Heart right ventricle (tissue), 16 donors: ENCODE measurements at regions not wholly inside any gene's neighbourhood (a gene's known extent, or its start where the extent isn't known, plus 50 kb on each side); places are given as distances from the start of the nearest gene placed in this dataset.

ENCODE experiments used
- ATAC-seq, 8 donors: fragments of 200-7000 bp; cut with Tn5 transposase; one replicate each; pipeline ENCODE4 v1.9.1; 2020; ENCODE audit warnings: mild to moderate bottlenecking in 8 of 8, moderate library complexity in 8 of 8, moderate number of reproducible peaks in 1 of 8
- DNase-seq, 2 donors: peaks; one replicate each; pipeline ENCODE4 v3.0.0-alpha.2; 2020
- H3K27ac ChIP-seq, 10 donors: fragments of 200-600 bp; sonication (generic) in 2 of 10; one replicate each; pipeline versions ENCODE4 v1.5.0 to v1.8.0; 2020 to 2022; ENCODE audit warnings: mild to moderate bottlenecking in 3 of 10
- H3K27me3 ChIP-seq, 7 donors: fragments of 200-600 bp; one replicate each; pipeline ENCODE4 v1.8.0; 2021 to 2022; ENCODE audit warnings: mild to moderate bottlenecking in 2 of 7
- H3K36me3 ChIP-seq, 9 donors: fragments of 200-600 bp; sonication (generic) in 1 of 9; one replicate each; pipeline versions ENCODE4 v1.5.0 to v1.8.0; 2020 to 2022; ENCODE audit warnings: mild to moderate bottlenecking in 2 of 9
- H3K4me1 ChIP-seq, 9 donors: fragments of 200-600 bp; sonication (generic) in 1 of 9; one replicate each; pipeline versions ENCODE4 v1.5.0 to v1.8.0; 2020 to 2022; ENCODE audit warnings: mild to moderate bottlenecking in 4 of 9
- H3K4me3 ChIP-seq, 10 donors: fragments of 200-600 bp; sonication (generic) in 2 of 10; one replicate each; pipeline versions ENCODE4 v1.5.0 to v1.8.0; 2020 to 2022; ENCODE audit warnings: mild to moderate bottlenecking in 7 of 10, moderate library complexity in 2 of 10
- H3K9me3 ChIP-seq, 11 donors: fragments of 200-600 bp in 10 of 11; sonication (generic) in 2 of 11; one replicate each; pipeline versions ENCODE4 v1.5.0 to v1.8.0; 2013 to 2022; ENCODE audit warnings: mild to moderate bottlenecking in 2 of 11, control low read depth in 1 of 11, moderate library complexity in 1 of 11
- WGBS, 2 donors: extraction: QIAGEN DNeasy Blood & Tissue Kit; methylation state at CpG; one replicate each; pipeline ENCODE4 v1.1.7; 2013; ENCODE audit warnings: inconsistent platforms in 1 of 2; 5-methylcytosine and 5-hydroxymethylcytosine counted together
- intact Hi-C, 10 donors: fragments of 100-400 bp; cut with DNase I; formaldehyde crosslinking; loops; one replicate each; pipeline versions ENCODE4 v1.11.1 to v1.14.2; 2022
- TF ChIP-seq, protein P1 (sequence below), 9 donors: fragments of 200-600 bp; sonication (generic) in 2 of 9; IDR thresholded peaks; one replicate each; pipeline versions ENCODE4 v1.5.0 to v1.8.0; 2021 to 2022; ENCODE audit warnings: antibody characterized with exemption in 9 of 9, mild to moderate bottlenecking in 5 of 9, moderate library complexity in 1 of 9
- donor health status: Arrhythmogenic right ventricular cardiomyopathy.
- donor health status: ischemic (EF 13 %, LVEDD 7.1; RV severe dilation, severe dysfunction).
- donor health status: healthy with polysubstance abuse.
- donor health status: DM: no; HTN: yes; CAD: no.
- donor health status: DM: no; HTN: no; CAD: no.
- donor health status: ischemic (EF 25% LVEDD 6.9; RV normal size, moderate dysfunction).
- donor health status: ischemic (EF 25% LVEDD 5.7; RV mildly dilated, moderate dysfunction).
- donor health status: healthy.
- donor health status: DM: yes; HTN: yes; CAD: no.
- donor health status: Ischemic cardiomyopathy.
- donor health status: ischemic (EF 35%, LVEDD 5.7; RV mildly dilated, moderate dysfunction).
- donor health status: nonischemic (EF 11% LVEDD 7.7; RV severe dilation, severe dysfunction).
- donor health status: DM: yes; HTN: yes; CAD: no.
- donor health status: PGD.
- donor health status: ischemic (EF 29% LVEDD 5.4; RV normal size, mild dysfunction).
- donor health status: nonischemic (EF 23%, LVEDD 6.1; RV moderate dilation, normal function).

GRCh38 chr22:47396105-47396504 is 633.7 kb downstream of the TBC1D22A start:
- Histone ChIP-seq H3K4me1 (no peaks in the 10 kb centered on the region), H3K36me3 (no peaks in the 10 kb centered on the region), H3K4me3 (no peak overlapping the region), H3K9me3 (no peaks in the 10 kb centered on the region), H3K27ac (no peak overlapping the region), H3K27me3 (peaks cover 0 to 12% (median 5%) of the 10 kb centered on the region in 7 donors)
- no peak for DNase-seq
- intact Hi-C loops: no loop called here
- WGBS, 2 donors: 92 to 94% methylated on average over 12 of the region's 12 CpGs
- ATAC-seq: no peak
- TF ChIP-seq, protein P1, sequence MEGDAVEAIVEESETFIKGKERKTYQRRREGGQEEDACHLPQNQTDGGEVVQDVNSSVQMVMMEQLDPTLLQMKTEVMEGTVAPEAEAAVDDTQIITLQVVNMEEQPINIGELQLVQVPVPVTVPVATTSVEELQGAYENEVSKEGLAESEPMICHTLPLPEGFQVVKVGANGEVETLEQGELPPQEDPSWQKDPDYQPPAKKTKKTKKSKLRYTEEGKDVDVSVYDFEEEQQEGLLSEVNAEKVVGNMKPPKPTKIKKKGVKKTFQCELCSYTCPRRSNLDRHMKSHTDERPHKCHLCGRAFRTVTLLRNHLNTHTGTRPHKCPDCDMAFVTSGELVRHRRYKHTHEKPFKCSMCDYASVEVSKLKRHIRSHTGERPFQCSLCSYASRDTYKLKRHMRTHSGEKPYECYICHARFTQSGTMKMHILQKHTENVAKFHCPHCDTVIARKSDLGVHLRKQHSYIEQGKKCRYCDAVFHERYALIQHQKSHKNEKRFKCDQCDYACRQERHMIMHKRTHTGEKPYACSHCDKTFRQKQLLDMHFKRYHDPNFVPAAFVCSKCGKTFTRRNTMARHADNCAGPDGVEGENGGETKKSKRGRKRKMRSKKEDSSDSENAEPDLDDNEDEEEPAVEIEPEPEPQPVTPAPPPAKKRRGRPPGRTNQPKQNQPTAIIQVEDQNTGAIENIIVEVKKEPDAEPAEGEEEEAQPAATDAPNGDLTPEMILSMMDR (IDR thresholded peaks at IDR 0.05): no peak

- DNase-seq (no peak), ATAC-seq (no peak)
- Histone ChIP-seq H3K27me3 (peaks cover 0 to 8% (median 5%) of the 10 kb centered on the region in 7 donors), H3K4me3 (no peak overlapping the region), H3K4me1 (no peaks in the 10 kb centered on the region), H3K36me3 (no peaks in the 10 kb centered on the region), H3K9me3 (no peaks in the 10 kb centered on the region), H3K27ac (no peak overlapping the region)
- TF ChIP-seq, protein P1 (IDR thresholded peaks at IDR 0.05): no peak
- 48 to 55% methylated on average over 8 of the region's 8 CpGs for WGBS, 2 donors
- intact Hi-C loops: no loop called here
These were observed 633.0 kb downstream of the TBC1D22A start for GRCh38 chr22:47395481-47395880.

DNA sequence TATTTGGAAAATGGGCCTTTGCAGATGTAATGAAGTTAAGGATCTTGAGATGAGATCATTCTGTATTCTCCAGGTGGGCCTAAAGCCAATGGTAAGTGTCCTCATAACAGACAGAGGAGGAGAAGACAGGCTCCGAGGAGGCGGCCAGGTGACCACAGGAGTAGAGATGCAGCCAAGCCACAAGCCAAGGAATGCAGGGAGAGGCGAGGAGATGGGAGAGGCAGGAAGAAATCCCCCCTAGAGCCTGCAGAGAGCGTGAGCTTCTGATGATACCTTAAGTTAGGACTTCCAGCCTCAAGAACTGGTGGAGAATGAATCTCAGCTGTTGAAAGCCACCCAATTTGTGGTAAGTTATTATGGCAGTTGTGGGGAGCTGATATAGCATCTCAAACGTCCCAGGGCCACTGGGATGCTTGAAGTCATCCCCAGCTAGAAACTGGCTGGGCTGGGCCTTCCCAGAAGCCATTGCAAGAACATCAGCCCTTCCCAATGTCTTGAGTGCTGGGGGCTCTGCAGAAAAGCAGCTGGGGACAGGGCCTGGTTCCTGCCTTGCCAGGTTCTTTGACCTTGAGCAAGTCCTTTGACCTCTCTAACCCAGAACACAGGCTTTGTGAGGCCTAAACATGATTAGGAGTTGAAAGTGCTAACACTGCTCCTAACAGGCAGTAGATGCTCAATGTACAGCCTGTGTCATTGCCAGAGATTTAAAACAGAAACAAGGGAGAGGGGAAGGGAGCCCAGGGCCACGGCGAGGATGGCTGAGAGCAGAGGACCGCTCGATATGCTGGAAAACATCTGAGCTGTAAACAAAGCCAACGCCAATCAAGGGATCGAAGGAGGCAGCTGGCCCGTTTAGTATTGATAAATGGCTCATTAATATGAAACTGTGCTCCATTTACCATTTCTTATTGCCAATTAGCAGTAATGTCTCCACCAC is 632.3 kb downstream of the TBC1D22A start:
- no peak for ATAC-seq
- Histone ChIP-seq H3K4me1 (no peaks in the 10 kb centered on the region), H3K36me3 (no peaks in the 10 kb centered on the region), H3K27ac (no peak overlapping the region), H3K4me3 (no peak overlapping the region), H3K9me3 (no peaks in the 10 kb centered on the region), H3K27me3 (peaks cover 0 to 8% (median 5%) of the 10 kb centered on the region in 7 donors)
- intact Hi-C loops: no loop called here
- WGBS, 2 donors: 77 to 86% methylated on average over 12 of the region's 12 CpGs
- no peak for DNase-seq
- TF ChIP-seq, protein P1 (IDR thresholded peaks at IDR 0.05): no peak

DNA sequence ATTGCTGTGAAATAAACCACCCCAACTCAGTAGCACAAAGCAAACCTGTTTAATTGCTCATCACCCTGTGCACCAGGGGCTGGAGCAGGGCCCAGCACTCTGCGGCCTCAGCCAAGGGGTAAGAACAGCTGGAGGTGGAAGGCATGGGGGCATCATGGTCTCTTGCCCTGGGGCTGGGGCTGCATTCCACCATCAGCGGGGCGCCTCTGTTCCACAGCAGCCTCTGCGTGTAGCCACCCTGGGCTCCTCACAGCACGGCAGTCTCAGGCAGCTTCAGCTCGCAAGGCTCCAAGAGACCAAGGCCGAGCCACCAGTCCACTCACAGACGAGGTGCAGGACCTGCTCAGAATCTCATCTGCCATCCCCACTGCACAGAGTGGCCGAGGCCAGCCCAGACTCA is 630.7 kb downstream of the TBC1D22A start:
- no peak for ATAC-seq
- H3K9me3 ChIP-seq: no peaks in the 10 kb centered on the region
- TF ChIP-seq, protein P1 (IDR thresholded peaks at IDR 0.05): no peak
- peaks cover 0 to 7% (median 1%) of the 10 kb centered on the region in 7 donors for H3K27me3 ChIP-seq
- H3K4me1 ChIP-seq: no peaks in the 10 kb centered on the region
- no peaks in the 10 kb centered on the region for H3K36me3 ChIP-seq
- DNase-seq: no peak
- WGBS, 2 donors: 86 to 88% methylated on average over 9 of the region's 9 CpGs
- H3K27ac ChIP-seq: no peak overlapping the region
- intact Hi-C loops: no loop called here
- H3K4me3 ChIP-seq: no peak overlapping the region
